HG03354 (cell line): ENCODE measurements at regions not wholly inside any gene's neighbourhood (a gene's known extent, or its start where the extent isn't known, plus 50 kb on each side); places are given as distances from the start of the nearest gene placed in this dataset.
"Not testable (repeated sequence)": the region's sequence is repeated elsewhere in the genome, so short reads cannot be mapped to it uniquely, and the experiment has no call there.

Experiments
- ATAC-seq: cut with Tn5 transposase; IDR thresholded peaks from one replicate; pipeline ENCODE4 v1.9.1; 2021; ENCODE audit warnings: mild to moderate bottlenecking; ENCODE audit not compliant: unreplicated experiment, poor library complexity, severe bottlenecking

DNA sequence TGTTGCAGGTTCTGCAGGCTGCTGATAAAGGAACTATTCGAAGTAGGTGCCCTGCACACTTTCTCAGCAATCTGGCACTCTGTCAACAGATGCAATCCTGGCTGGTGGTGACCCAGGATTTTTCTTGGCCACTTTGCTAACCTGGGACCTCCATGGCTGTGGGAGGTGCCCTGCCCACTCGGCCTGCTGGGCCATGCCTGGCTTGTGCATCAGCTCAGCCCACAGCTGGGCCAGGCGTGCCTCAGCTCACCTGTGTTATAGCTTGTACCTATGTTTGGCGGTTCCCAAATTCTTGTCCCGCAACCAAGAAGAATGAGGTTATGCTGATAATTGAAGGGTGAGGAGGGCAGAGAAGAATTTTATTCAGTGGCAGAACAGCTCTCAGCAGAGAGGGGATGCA, 141.7 kb downstream of the NPY start:
- no peak for ATAC-seq

GRCh38 chr7:24427048-24427447, 143.1 kb downstream of the NPY start:
- ATAC-seq = no peak

- ATAC-seq = no peak
Observed at GRCh38 chr7:24428676-24429075, 144.6 kb upstream of the PALS2 start.

- ATAC-seq = no peak
Observed at GRCh38 chr7:24432677-24433076, 140.6 kb upstream of the PALS2 start.

- no peak for ATAC-seq
Observed at GRCh38 chr7:24434972-24435371, 138.3 kb upstream of the PALS2 start.

GRCh38 chr7:24436131-24436920, 136.9 kb upstream of the PALS2 start:
- no peak for ATAC-seq

GRCh38 chr7:24438232-24438631, 135.0 kb upstream of the PALS2 start:
- ATAC-seq = no peak

GRCh38 chr7:24439104-24439503, 134.1 kb upstream of the PALS2 start:
- not testable (repeated sequence) for ATAC-seq

DNA sequence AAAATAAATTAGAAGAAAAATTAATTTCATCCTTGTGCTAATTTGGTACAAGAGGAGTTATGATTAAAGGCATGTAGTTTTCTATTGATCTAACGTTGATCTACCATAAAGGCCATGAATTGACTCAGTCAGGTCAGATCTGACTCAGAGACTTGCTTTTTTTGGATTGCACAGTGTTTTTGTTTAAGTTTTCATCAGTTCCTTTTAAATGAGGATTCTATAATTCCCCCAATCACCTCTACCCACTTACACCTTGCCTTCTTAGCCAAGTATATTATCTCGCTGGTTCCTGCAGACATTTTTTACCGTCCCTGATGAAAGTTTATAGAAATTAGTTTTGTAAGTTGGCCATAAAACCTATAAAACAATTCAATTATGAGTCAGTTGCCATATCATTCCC, 132.4 kb upstream of the PALS2 start:
- no peak for ATAC-seq

DNA sequence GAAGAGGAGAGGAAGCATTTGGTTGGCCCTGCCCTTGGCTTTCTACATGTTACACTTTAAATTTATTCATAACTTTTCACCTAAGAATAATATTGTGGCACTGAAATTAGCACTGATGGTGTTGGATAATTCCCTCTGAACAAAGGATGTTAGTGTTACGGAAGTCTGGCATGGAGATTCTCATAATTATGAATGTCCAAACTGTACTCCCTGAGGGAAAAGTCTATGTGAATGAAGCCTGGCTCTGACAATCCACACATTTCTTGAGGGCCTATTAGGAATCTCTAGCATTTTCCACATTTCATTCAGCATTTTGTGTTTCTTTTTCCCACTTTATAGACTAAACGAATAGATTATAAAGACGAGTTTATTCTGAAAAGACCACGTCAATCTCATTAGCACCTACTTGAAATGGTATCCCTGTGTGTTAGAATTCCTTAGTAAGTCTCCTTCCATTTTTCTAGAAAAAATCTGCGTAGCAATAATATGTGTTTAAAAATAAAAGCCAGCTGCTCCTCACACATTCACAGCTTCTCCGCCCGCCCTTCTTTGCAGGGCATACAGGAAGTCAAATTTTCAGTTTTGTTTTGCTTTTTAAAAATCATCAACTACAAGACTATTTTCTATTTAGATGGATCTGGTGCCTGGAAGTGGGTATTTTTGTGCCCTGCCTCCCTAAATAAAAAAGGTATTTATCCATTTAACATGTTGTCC, 131.8 kb upstream of the PALS2 start:
- no peak for ATAC-seq

DNA sequence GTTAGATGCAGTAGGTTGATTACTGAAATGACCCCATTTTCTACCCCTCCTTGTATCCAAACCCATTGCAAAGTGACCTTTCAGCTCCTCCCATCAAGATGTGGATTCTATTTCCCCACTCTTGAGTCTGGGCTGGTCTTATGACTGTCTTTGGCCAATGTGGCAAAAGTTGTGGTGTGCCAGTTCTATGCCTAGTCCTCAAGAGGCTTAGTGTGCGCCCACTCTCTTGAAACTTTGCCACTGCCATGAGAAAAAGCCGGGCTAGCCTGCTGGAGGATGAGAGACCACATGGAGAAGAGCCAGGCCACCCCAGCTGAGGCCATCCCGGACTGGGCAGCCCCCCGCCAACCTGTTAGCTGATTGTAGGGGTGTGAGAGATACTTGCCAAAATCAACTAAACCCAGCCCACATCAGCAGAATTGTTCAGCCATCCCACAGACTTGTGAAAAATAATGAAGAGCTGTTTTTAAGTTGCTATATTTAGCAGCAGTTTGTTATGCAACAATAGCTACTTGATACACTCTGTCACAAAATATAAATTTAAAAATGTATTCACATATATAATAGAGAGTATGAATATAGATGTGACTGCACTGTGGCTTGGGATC, 131.0 kb upstream of the PALS2 start:
- ATAC-seq = no peak

DNA sequence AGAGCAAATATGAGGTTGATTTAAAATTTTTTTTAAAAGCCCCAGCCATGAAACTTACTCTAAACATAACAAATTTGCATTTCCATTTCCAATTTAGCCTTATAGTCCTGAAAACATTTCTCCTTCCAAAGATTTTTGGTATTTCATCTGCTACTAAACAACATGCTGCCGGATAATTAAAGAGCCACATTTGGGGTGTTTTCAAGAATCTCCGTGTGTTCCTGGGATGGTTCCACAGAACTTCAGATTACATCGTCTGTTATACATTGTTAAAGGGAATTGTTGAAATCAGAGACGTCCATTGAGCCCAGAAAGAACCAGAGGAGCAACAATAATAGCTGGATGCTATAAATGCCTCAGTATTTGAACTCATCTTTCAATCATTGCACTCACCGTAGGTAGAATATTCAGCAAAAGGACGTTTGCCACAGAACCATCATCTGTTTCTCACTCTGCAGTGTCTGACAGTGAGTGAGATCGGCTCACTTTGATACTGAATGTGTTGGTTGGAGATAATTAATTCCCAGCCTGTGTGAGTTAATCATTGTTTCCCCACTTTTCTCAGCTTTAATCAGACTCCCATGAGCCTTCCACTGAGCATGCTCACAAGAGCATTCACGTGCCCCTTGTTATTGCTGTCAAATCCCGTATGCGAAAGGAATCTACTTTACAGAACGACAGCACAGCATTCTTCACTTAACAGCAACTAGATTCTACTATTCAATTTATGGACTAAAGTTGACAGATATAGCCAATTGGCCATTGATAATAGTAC, 128.4 kb upstream of the PALS2 start:
- ATAC-seq = no peak

GRCh38 chr7:24448038-24448437, 125.2 kb upstream of the PALS2 start:
- ATAC-seq = no peak

DNA sequence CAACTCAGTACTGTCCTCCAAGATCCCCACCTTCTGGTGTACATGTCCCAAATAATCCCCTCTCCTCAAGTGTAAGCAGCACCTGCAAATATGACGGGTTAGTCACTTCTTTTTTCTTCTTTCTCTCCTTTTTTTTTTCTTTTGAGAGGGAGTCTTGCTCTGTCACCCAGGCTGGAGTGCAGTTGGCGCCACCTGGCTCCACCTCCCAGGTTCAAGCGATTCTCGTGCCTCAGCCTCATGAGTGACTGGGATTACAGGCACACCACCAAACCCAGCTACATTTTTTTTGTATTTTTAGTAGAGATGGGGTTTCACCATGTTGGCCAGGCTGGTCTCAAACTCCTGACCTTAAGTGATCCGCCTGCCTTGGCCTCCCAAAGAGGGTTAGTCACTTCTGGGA, 123.8 kb upstream of the PALS2 start:
- not testable (repeated sequence) for ATAC-seq

DNA sequence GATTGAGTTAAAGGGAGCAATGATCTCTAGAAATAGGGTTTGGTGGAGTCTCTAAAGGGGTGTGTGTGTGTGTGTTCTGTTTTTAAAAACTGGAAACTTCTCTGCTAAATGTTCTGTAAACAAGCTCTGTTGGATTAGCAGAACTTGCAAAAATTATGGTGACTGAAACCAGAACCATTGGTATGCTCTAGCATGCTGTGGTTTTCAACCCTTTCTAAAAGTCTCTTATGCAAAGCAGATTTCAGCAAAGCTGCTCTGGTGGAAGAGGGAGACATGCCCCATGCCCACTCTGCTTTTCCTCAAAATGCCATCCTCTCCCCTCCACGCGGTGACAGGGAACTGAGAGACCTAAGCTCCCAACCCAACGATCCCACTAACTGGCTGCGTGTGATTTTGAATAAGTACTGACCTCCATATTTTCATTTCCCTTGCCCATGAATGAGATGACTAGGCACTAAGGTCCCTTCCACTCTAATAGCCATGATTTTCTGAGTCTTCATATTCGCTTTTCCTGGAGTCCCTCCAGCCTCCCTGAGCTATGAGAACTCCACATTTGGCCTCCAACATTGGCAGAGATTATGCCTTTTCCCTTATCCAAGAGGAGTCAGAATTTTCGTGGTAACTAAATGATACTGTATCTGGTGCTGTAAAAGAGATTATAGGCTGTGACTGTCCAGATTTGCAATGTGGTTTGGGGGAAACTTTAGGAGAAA, 117.3 kb upstream of the PALS2 start:
- peak; percentile 80 for ATAC-seq

- ATAC-seq = peak; percentile 74
Observed at GRCh38 chr7:24456526-24457218, 116.6 kb upstream of the PALS2 start.

DNA sequence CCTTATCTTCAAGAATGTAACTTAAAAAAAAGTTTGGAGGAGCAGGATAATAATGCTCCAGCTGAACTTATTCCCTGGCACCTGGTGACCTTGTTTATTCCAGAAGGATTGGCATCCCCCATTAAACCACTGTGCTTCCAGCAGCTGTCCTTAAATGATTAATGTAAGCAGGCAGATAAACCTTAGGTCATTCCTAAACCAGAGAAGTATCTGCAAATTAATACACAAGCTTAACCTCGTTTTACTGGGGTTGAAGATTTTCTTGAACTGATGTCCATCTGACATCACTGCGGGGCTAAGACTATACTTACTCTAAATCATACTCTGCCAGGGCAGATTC, 116.1 kb upstream of the PALS2 start:
- ATAC-seq = peak; percentile 6

- no peak for ATAC-seq
Observed at GRCh38 chr7:24462117-24462516, 111.1 kb upstream of the PALS2 start.

- ATAC-seq = no peak
Observed at GRCh38 chr7:24462984-24463383, 110.3 kb upstream of the PALS2 start.
